CD14-positive monocyte (primary cell): ENCODE measurements at regions not wholly inside any gene's neighbourhood (a gene's known extent, or its start where the extent isn't known, plus 50 kb on each side); places are given as distances from the start of the nearest gene placed in this dataset.

Experiments
- DNase-seq, 3 donors: peaks; one replicate each; pipeline ENCODE4 v3.0.0-alpha.2; 2011 to 2022
- H2AFZ ChIP-seq: 2 replicates; pipeline ENCODE4 v1.6.0; 2012; ENCODE audit warnings: mild to moderate bottlenecking, low read depth, low read length, inconsistent platforms; ENCODE audit not compliant: insufficient read depth, poor library complexity, severe bottlenecking
- H3K27ac ChIP-seq, 2 donors: 1 replicate in 1 of 2; 2 replicates in 1 of 2; pipeline ENCODE4 v1.5.1; 2012 to 2013; ENCODE audit warnings: low read length in 2 of 2, control low read depth in 1 of 2, inconsistent platforms in 1 of 2, low read depth in 1 of 2, mild to moderate bottlenecking in 1 of 2
- H3K27me3 ChIP-seq, 2 donors: one replicate each; pipeline versions ENCODE4 v1.6.0 to v1.6.1; 2011 to 2013; ENCODE audit warnings: low read length in 2 of 2; ENCODE audit not compliant: control insufficient read depth in 2 of 2, insufficient read depth in 2 of 2
- H3K36me3 ChIP-seq, 2 donors: replicated peaks in 1 of 2; 1 replicate in 1 of 2; 2 replicates in 1 of 2; pipeline versions ENCODE4 v1.5.1 to v1.6.1; 2012 to 2013; ENCODE audit warnings: low read length in 2 of 2, control low read depth in 1 of 2, inconsistent platforms in 1 of 2, mild to moderate bottlenecking in 1 of 2; ENCODE audit not compliant: insufficient read depth in 2 of 2, control insufficient read depth in 1 of 2
- H3K4me1 ChIP-seq, 2 donors: 1 replicate in 1 of 2; 2 replicates in 1 of 2; pipeline versions ENCODE4 v1.5.1 to v1.6.1; 2012 to 2013; ENCODE audit warnings: low read length in 2 of 2, control low read depth in 1 of 2, inconsistent platforms in 1 of 2, mild to moderate bottlenecking in 1 of 2, moderate library complexity in 1 of 2; ENCODE audit not compliant: insufficient read depth in 2 of 2, control insufficient read depth in 1 of 2
- H3K4me2 ChIP-seq: replicated peaks from 2 replicates; pipeline ENCODE3; 2012; ENCODE audit warnings: low read length, moderate library complexity, mild to moderate bottlenecking; ENCODE audit not compliant: poor library complexity, severe bottlenecking; ENCODE audit errors: extremely low read depth
- H3K4me3 ChIP-seq, 3 experiments: fragments of 200-600 bp in 1 of 3; sonication (generic) in 1 of 3; replicated peaks in 1 of 3; 1 replicate in 2 of 3; 2 replicates in 1 of 3; pipeline ENCODE4 v1.5.1; 2011 to 2013; ENCODE audit warnings: low read length in 3 of 3, mild to moderate bottlenecking in 3 of 3, control low read depth in 2 of 3, low read depth in 2 of 3, inconsistent platforms in 1 of 3, moderate library complexity in 1 of 3
- H3K79me2 ChIP-seq: 2 replicates; pipeline ENCODE4 v1.6.0; 2012; ENCODE audit warnings: mild to moderate bottlenecking, control low read depth, inconsistent platforms, low read length, moderate library complexity; ENCODE audit not compliant: insufficient read depth
- H3K9ac ChIP-seq: 2 replicates; pipeline ENCODE4 v1.6.0; 2017; ENCODE audit warnings: low read length, mild to moderate bottlenecking; ENCODE audit not compliant: insufficient read depth, poor library complexity, severe bottlenecking
- H3K9me3 ChIP-seq, 2 donors: replicated peaks in 1 of 2; 1 replicate in 1 of 2; 2 replicates in 1 of 2; pipeline versions ENCODE4 v1.5.1 to v1.6.1; 2012 to 2013; ENCODE audit warnings: low read length in 2 of 2, control low read depth in 1 of 2; ENCODE audit not compliant: control insufficient read depth in 1 of 2, insufficient read depth in 1 of 2
- H4K20me1 ChIP-seq: 2 replicates; pipeline ENCODE4 v1.6.0; 2012; ENCODE audit warnings: mild to moderate bottlenecking, low read length, control low read depth, moderate library complexity; ENCODE audit not compliant: insufficient read depth
- H3K27ac Mint-ChIP-seq, 7 donors: one replicate each; pipeline ENCODE4 v1.8.0; 2020; ENCODE audit warnings: mild to moderate bottlenecking in 7 of 7, mixed read lengths in 7 of 7, moderate library complexity in 6 of 7, inconsistent platforms in 2 of 7
- H3K27me3 Mint-ChIP-seq, 3 donors: one replicate each; pipeline ENCODE4 v1.8.0; 2021 to 2022; ENCODE audit warnings: low read depth in 3 of 3, mild to moderate bottlenecking in 3 of 3, mixed read lengths in 3 of 3, moderate library complexity in 3 of 3, inconsistent platforms in 1 of 3
- H3K36me3 Mint-ChIP-seq, 2 donors: one replicate each; pipeline ENCODE4 v1.8.0; 2020; ENCODE audit warnings: mixed read lengths in 2 of 2, inconsistent platforms in 1 of 2, mild to moderate bottlenecking in 1 of 2
- H3K4me1 Mint-ChIP-seq: one replicate; pipeline ENCODE4 v1.8.0; 2020; ENCODE audit warnings: mild to moderate bottlenecking, mixed read lengths
- H3K4me3 Mint-ChIP-seq, 2 donors: one replicate each; pipeline ENCODE4 v1.8.0; 2020; ENCODE audit warnings: mild to moderate bottlenecking in 2 of 2, mixed read lengths in 2 of 2, moderate library complexity in 1 of 2
- H3K9me3 Mint-ChIP-seq, 7 donors: one replicate each; pipeline ENCODE4 v1.8.0; 2020 to 2022; ENCODE audit warnings: mixed read lengths in 7 of 7, mild to moderate bottlenecking in 6 of 7, moderate library complexity in 6 of 7, inconsistent platforms in 2 of 7
- CTCF ChIP-seq: fragments of 200-600 bp; IDR thresholded peaks from one replicate; pipeline ENCODE4 v1.8.0; 2022; ENCODE audit warnings: antibody characterized with exemption, mild to moderate bottlenecking
- WGBS: methylation state at CpG from one replicate; pipeline ENCODE4 v1.1.5; 2013; ENCODE audit warnings: missing lambda C conversion rate; ENCODE audit not compliant: insufficient coverage; 5-methylcytosine and 5-hydroxymethylcytosine counted together
- intact Hi-C, 2 donors: fragments of 100-400 bp; cut with micrococcal nuclease; formaldehyde crosslinking; loops; one replicate each; pipeline versions ENCODE4 v1.15.0 to v1.15.1; 2023

GRCh38 chr11:130787973-130788570, 128.2 kb downstream of the SNX19 start:
- H3K4me3 Mint-ChIP-seq, result no peak overlapping the region

GRCh38 chr11:130789056-130789640, 127.1 kb downstream of the SNX19 start:
- H3K4me2 ChIP-seq, result no peak overlapping the region
- 87% methylated on average over 3 of the region's 3 CpGs for WGBS
- H3K79me2 ChIP-seq, result no peaks in the 10 kb centered on the region
- peaks cover 6 to 23% (median 7%) of the 10 kb centered on the region in 7 donors for H3K9me3 Mint-ChIP-seq
- no peak overlapping the region for H2AFZ ChIP-seq
- H3K27ac ChIP-seq, result no peak overlapping the region
- no peaks in the 10 kb centered on the region for H3K27me3 ChIP-seq
- H3K4me3 ChIP-seq, result no peak overlapping the region
- no peak overlapping the region for H3K4me3 Mint-ChIP-seq
- H3K27me3 Mint-ChIP-seq, result peaks cover 1 to 3% (median 2%) of the 10 kb centered on the region in 3 donors
- H3K27ac Mint-ChIP-seq, result peak overlapping the region in 1 of 7 donors; percentile 72
- DNase-seq, result no peak
- H3K36me3 Mint-ChIP-seq, result no peaks in the 10 kb centered on the region
- H3K9ac ChIP-seq, result no peak overlapping the region
- no peak for TF ChIP-seq CTCF
- H3K9me3 ChIP-seq, result peaks cover 0 to 16% of the 10 kb centered on the region in 2 donors
- intact Hi-C loops, result no loop called here
- no peaks in the 10 kb centered on the region for H4K20me1 ChIP-seq
- no peaks in the 10 kb centered on the region for H3K36me3 ChIP-seq
- no peaks in the 10 kb centered on the region for H3K4me1 Mint-ChIP-seq
- no peaks in the 10 kb centered on the region for H3K4me1 ChIP-seq

More at GRCh38 chr11:130787973-130788570, 128.2 kb downstream of the SNX19 start:
- H3K27ac Mint-ChIP-seq, result no peak overlapping the region
- H3K27me3 ChIP-seq, result no peaks in the 10 kb centered on the region
- H3K27ac ChIP-seq, result no peak overlapping the region
- no peaks in the 10 kb centered on the region for H4K20me1 ChIP-seq
- no peak overlapping the region for H2AFZ ChIP-seq
- H3K9me3 Mint-ChIP-seq, result peaks cover 6 to 23% (median 7%) of the 10 kb centered on the region in 7 donors
- H3K4me1 Mint-ChIP-seq, result no peaks in the 10 kb centered on the region
- peaks cover 1 to 3% (median 2%) of the 10 kb centered on the region in 3 donors for H3K27me3 Mint-ChIP-seq
- H3K4me2 ChIP-seq, result no peak overlapping the region
- H3K9me3 ChIP-seq, result peaks cover 0 to 16% of the 10 kb centered on the region in 2 donors
- H3K4me3 ChIP-seq, result no peak overlapping the region
- no peaks in the 10 kb centered on the region for H3K36me3 Mint-ChIP-seq
- no peak for TF ChIP-seq CTCF
- H3K79me2 ChIP-seq, result no peaks in the 10 kb centered on the region
- no CpG with 5 or more reads among the region's 1 CpG for WGBS
- intact Hi-C loops, result no loop called here
- no peaks in the 10 kb centered on the region for H3K36me3 ChIP-seq
- no peaks in the 10 kb centered on the region for H3K4me1 ChIP-seq
- H3K9ac ChIP-seq, result no peak overlapping the region
- no peak for DNase-seq
